Gastrocnemius medialis (tissue), 4 donors: ENCODE measurements at regions not wholly inside any gene's neighbourhood (a gene's known extent, or its start where the extent isn't known, plus 50 kb on each side); places are given as distances from the start of the nearest gene placed in this dataset.

Source experiments
- CTCF ChIP-seq, 5 experiments: fragments of 450-650 bp in 3 of 5; fragments of 200-600 bp in 2 of 5; sonication (generic) in 2 of 5; IDR thresholded peaks in 4 of 5; conservative IDR thresholded peaks in 1 of 5; 1 replicate in 4 of 5; 2 replicates in 1 of 5; pipeline ENCODE4 v1.5.1; 2016 to 2019; ENCODE audit warnings: antibody characterized with exemption in 5 of 5, mild to moderate bottlenecking in 3 of 5, moderate library complexity in 3 of 5
- POLR2A ChIP-seq, 2 donors: fragments of 450-650 bp; IDR thresholded peaks; one replicate each; pipeline ENCODE4 v1.6.1; 2017; ENCODE audit warnings: antibody characterized with exemption in 2 of 2, mild to moderate bottlenecking in 2 of 2, moderate library complexity in 2 of 2

- no peak for TF ChIP-seq CTCF (IDR thresholded peaks at IDR 0.05 in 4 of 5, conservative IDR thresholded peaks at IDR 0.05 in 1 of 5)
- TF ChIP-seq POLR2A (IDR thresholded peaks at IDR 0.05) = no peak
Measured at GRCh38 chr12:118874698-118875548, 106.4 kb upstream of the SRRM4 start.
